ENCODE measurements at regions not wholly inside any gene's neighbourhood (a gene's known extent, or its start where the extent isn't known, plus 50 kb on each side); places are given as distances from the start of the nearest gene placed in this dataset.

- CTCF ChIA-PET, result interaction anchor here (0.9 kb wide), 1 partner anchor 114 kb away, joined by 3 read pairs; no protein-coding TSS in a partner anchor
- Histone ChIP-seq H3K79me2 (ENCODE audit: insufficient read depth) (no peaks in the 10 kb centered on the region), H3K4me2 (no peak overlapping the region), H2AFZ (ENCODE audit: low read depth) (no peak overlapping the region), H3K9me3 (no peaks in the 10 kb centered on the region), H3K9me2 (no peaks in the 10 kb centered on the region), H3K9ac (no peak overlapping the region), H3K4me3 (ENCODE audit: low read depth in 2 of 2, low read length in 1 of 2) (no peak overlapping the region), H4K20me1 (ENCODE audit: insufficient read depth) (no peaks in the 10 kb centered on the region), H3K27ac (ENCODE audit: low read depth in 2 of 2, low read length in 1 of 2) (no peak overlapping the region), H3K4me1 (ENCODE audit: control insufficient read depth in 1 of 2, insufficient read depth in 2 of 2, low read depth in 1 of 2, low read length in 1 of 2) (no peaks in the 10 kb centered on the region), H3F3A (replicated peaks; ENCODE audit: insufficient read depth) (no peaks in the 10 kb centered on the region), H3K36me3 (replicated peaks in 1 of 2; ENCODE audit: control insufficient read depth in 1 of 2, insufficient read depth in 2 of 2, low read length in 1 of 2) (no peaks in the 10 kb centered on the region), H3K27me3 (ENCODE audit: insufficient read depth) (no peaks in the 10 kb centered on the region)
- TF ChIP-seq MAX (IDR thresholded peaks at IDR 0.05; ENCODE audit: low read depth) (no peak), ZBTB33 (IDR thresholded peaks at IDR 0.05; ENCODE audit: borderline replicate concordance, low read depth) (no peak), MXI1 (IDR thresholded peaks at IDR 0.05; ENCODE audit: low read depth, low read length) (no peak), POLR2AphosphoS5 (IDR thresholded peaks at IDR 0.05; ENCODE audit: low read depth, low read length) (no peak), YY1 (IDR thresholded peaks at IDR 0.05; ENCODE audit: low read depth) (no peak), FOXJ3 (CRISPR knock-in tag; IDR thresholded peaks at IDR 0.05) (no peak), TAF1 (IDR thresholded peaks at IDR 0.05; ENCODE audit: borderline replicate concordance, low read depth, low read length) (no peak), MEF2A (IDR thresholded peaks at IDR 0.05; ENCODE audit: borderline replicate concordance, low read depth) (no peak), GABPA (IDR thresholded peaks at IDR 0.05; ENCODE audit: low read depth) (no peak), GATA2 (CRISPR knock-in tag; IDR thresholded peaks at IDR 0.05) (no peak), USF1 (IDR thresholded peaks at IDR 0.05; ENCODE audit: borderline replicate concordance, low read depth) (no peak), TCF12 (IDR thresholded peaks at IDR 0.05) (no peak), IRF3 (IDR thresholded peaks at IDR 0.05; ENCODE audit: low read depth, low read length) (no peak), RFX5 (IDR thresholded peaks at IDR 0.05; ENCODE audit: low read length) (no peak), USF2 (IDR thresholded peaks at IDR 0.05; ENCODE audit: borderline replicate concordance, low read depth, low read length) (no peak), CHD2 (IDR thresholded peaks at IDR 0.05; ENCODE audit: low read length, partially characterized antibody) (no peak), ELF1 (IDR thresholded peaks at IDR 0.05) (no peak), RXRA (IDR thresholded peaks at IDR 0.05; ENCODE audit: borderline replicate concordance, low read depth) (no peak)
- WGBS (ENCODE audit: low lambda C conversion rate), result 46% methylated on average over 2 of the region's 2 CpGs
- POLR2A ChIA-PET, result no interaction called here
- DNase-seq, result no peak
Observed at GRCh38 chr2:142741764-142742269, 135.6 kb upstream of the KYNU start.
